ENCODE measurements at regions not wholly inside any gene's neighbourhood (a gene's known extent, or its start where the extent isn't known, plus 50 kb on each side); places are given as distances from the start of the nearest gene placed in this dataset.
A peak's percentile ranks its signal among the peaks of the same experiment; 100 is the strongest.

DNA sequence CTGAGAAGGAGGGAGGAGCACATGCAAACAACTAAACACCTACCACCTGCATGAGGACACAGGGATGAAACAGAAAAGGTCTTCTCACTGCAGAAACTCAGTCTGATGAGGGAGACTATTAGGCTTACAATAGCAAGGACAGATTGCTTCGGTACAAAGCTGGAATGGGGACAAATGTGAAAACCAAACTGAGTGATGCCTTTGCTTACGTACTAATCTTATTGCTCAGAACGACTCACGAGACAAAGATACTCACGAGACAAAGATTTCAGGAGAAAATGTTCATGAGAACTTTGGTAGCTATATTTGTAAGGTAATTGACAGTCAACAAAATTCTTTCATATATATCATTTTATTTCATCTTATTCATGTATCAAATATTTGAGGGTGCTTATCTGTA lies 71.9 kb upstream of the TAF1L start:
- no peak overlapping the region for H3K4me3 ChIP-seq (ENCODE audit: low read length)
- TF ChIP-seq CTCF (conservative IDR thresholded peaks at IDR 0.05; ENCODE audit: low read length), result no peak
- DNase-seq (ENCODE audit: low read depth), result peak; percentile 18

GRCh38 chr9:32708480-32709150 lies 73.1 kb upstream of the TAF1L start:
- no peak for DNase-seq (ENCODE audit: low read depth)
- H3K4me3 ChIP-seq (ENCODE audit: low read length), result no peak overlapping the region
- no peak for TF ChIP-seq CTCF (conservative IDR thresholded peaks at IDR 0.05; ENCODE audit: low read length)

- no peak for TF ChIP-seq CTCF (conservative IDR thresholded peaks at IDR 0.05; ENCODE audit: low read length)
These were observed 73.5 kb upstream of the TMEM215 start for GRCh38 chr9:32709871-32710270.

GRCh38 chr9:32716425-32716824 lies 66.9 kb upstream of the TMEM215 start:
- no peak for TF ChIP-seq CTCF (conservative IDR thresholded peaks at IDR 0.05; ENCODE audit: low read length)
- H3K4me3 ChIP-seq (ENCODE audit: low read length), result no peak overlapping the region

More at GRCh38 chr9:32709871-32710270, 73.5 kb upstream of the TMEM215 start:
- no peak for DNase-seq (ENCODE audit: low read depth)
- no peak overlapping the region for H3K4me3 ChIP-seq (ENCODE audit: low read length)

GRCh38 chr9:32716955-32717543 lies 66.3 kb upstream of the TMEM215 start:
- no peak overlapping the region for H3K4me3 ChIP-seq (ENCODE audit: low read length)
- no peak for DNase-seq (ENCODE audit: low read depth)
- no peak for TF ChIP-seq CTCF (conservative IDR thresholded peaks at IDR 0.05; ENCODE audit: low read length)

More at GRCh38 chr9:32716425-32716824, 66.9 kb upstream of the TMEM215 start:
- no peak for DNase-seq (ENCODE audit: low read depth)

GRCh38 chr9:32722704-32723103 lies 60.6 kb upstream of the TMEM215 start:
- no peak for DNase-seq (ENCODE audit: low read depth)
- H3K4me3 ChIP-seq (ENCODE audit: low read length), result no peak overlapping the region
- TF ChIP-seq CTCF (conservative IDR thresholded peaks at IDR 0.05; ENCODE audit: low read length), result no peak

- H3K4me3 ChIP-seq (ENCODE audit: low read length), result no peak overlapping the region
- TF ChIP-seq CTCF (conservative IDR thresholded peaks at IDR 0.05; ENCODE audit: low read length), result no peak
- no peak for DNase-seq (ENCODE audit: low read depth)
These were observed 59.5 kb upstream of the TMEM215 start for GRCh38 chr9:32723789-32724325.

All from AG10803 (cell line).